ENCODE measurements at regions not wholly inside any gene's neighbourhood (a gene's known extent, or its start where the extent isn't known, plus 50 kb on each side); places are given as distances from the start of the nearest gene placed in this dataset.

DNA sequence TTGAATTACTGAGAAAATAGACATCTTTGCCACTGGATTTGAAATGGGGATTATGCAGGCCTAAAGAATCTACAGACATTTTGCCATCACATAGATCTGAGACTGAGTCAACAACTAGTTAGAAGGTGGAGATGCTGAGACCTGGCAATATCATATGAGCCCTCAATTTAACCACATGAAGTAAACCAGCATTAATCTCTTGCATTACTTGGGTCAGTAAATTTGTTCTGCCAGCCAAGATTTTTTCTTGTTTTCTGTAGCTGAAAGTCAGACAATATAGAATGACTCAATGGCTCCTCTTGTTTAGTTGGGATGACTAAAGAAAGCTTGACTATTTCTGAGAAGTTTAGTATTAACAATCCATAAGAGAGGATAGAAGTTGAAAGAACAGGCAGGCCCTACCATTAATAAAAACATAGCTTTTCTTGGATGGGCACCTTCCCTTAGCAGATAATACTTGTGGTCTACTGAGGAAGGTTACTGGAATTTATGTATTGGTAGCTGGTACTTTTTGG, 396.7 kb upstream of the SORCS1 start:
- no peak overlapping the region for H4K5ac ChIP-seq (ENCODE audit: insufficient read length, low read depth, low read length)
- no peaks in the 10 kb centered on the region for H3K9me3 ChIP-seq (ENCODE audit: control insufficient read depth, low read depth, low read length)
- no peak overlapping the region for H3K27ac ChIP-seq (ENCODE audit: insufficient read length, low read depth, low read length)
- TF ChIP-seq, protein P1, sequence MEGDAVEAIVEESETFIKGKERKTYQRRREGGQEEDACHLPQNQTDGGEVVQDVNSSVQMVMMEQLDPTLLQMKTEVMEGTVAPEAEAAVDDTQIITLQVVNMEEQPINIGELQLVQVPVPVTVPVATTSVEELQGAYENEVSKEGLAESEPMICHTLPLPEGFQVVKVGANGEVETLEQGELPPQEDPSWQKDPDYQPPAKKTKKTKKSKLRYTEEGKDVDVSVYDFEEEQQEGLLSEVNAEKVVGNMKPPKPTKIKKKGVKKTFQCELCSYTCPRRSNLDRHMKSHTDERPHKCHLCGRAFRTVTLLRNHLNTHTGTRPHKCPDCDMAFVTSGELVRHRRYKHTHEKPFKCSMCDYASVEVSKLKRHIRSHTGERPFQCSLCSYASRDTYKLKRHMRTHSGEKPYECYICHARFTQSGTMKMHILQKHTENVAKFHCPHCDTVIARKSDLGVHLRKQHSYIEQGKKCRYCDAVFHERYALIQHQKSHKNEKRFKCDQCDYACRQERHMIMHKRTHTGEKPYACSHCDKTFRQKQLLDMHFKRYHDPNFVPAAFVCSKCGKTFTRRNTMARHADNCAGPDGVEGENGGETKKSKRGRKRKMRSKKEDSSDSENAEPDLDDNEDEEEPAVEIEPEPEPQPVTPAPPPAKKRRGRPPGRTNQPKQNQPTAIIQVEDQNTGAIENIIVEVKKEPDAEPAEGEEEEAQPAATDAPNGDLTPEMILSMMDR (conservative IDR thresholded peaks at IDR 0.05) = no peak
- Mint-ChIP-seq H3K27ac (no peak overlapping the region), H3K4me3 (no peak overlapping the region), H3K9me3 (peaks cover 4% of the 10 kb centered on the region in 2 experiments; a peak in 3 of 5 replicates), H3K4me1 (no peaks in the 10 kb centered on the region), H3K36me3 (ENCODE audit: insufficient read depth in 1 of 3, low read depth in 3 of 3) (peaks cover 0 to 5% (median 0%) of the 10 kb centered on the region in 3 experiments; a peak in 1 of 7 replicates), H3K27me3 (ENCODE audit: low read depth) (no peaks in the 10 kb centered on the region)
- H3K79me1 ChIP-seq (ENCODE audit: insufficient read depth, low read depth, low read length, poor library complexity, severe bottlenecking) = no peaks in the 10 kb centered on the region
- H3K23me2 ChIP-seq (ENCODE audit: insufficient read length, low read depth, low read length, poor library complexity, severe bottlenecking) = no peaks in the 10 kb centered on the region
- H3K27me3 ChIP-seq (ENCODE audit: insufficient read depth, low read length) = no peaks in the 10 kb centered on the region
- no peak overlapping the region for H3K14ac ChIP-seq (ENCODE audit: insufficient read depth, low read length)
- no peak overlapping the region for H4K91ac ChIP-seq (ENCODE audit: insufficient read length, low read depth, low read length)
- H3K9ac ChIP-seq (ENCODE audit: extremely low read depth, insufficient read length, low read length) = no peak overlapping the region
- no peaks in the 10 kb centered on the region for H3K79me2 ChIP-seq (ENCODE audit: insufficient read depth, low read length)
- no peak overlapping the region for H3K4ac ChIP-seq (ENCODE audit: low read depth, low read length)
- no peak overlapping the region for H2BK12ac ChIP-seq (ENCODE audit: insufficient read length, low read depth, low read length)
- no peak overlapping the region for H3K56ac ChIP-seq (ENCODE audit: insufficient read length, low read depth, low read length)
- no peak for DNase-seq
- no peak overlapping the region for H3K4me2 ChIP-seq (ENCODE audit: insufficient read depth, insufficient read length, low read length)
- H4K20me1 ChIP-seq (ENCODE audit: control insufficient read depth, insufficient read depth, insufficient read length) = no peaks in the 10 kb centered on the region
- no peak overlapping the region for H2BK15ac ChIP-seq (ENCODE audit: low read depth, low read length)
- H2BK20ac ChIP-seq (ENCODE audit: low read depth, low read length, poor library complexity, severe bottlenecking) = no peak overlapping the region
- no peak overlapping the region for H3K23ac ChIP-seq (ENCODE audit: insufficient read length, low read depth, low read length)
- H3K4me1 ChIP-seq (ENCODE audit: insufficient read depth, low read length) = no peaks in the 10 kb centered on the region
- H3T11ph ChIP-seq (ENCODE audit: low read length) = no peak overlapping the region
- no peak overlapping the region for H2BK120ac ChIP-seq (ENCODE audit: low read depth, low read length, poor library complexity, severe bottlenecking)
- H3K18ac ChIP-seq (ENCODE audit: insufficient read length, low read depth, low read length) = no peak overlapping the region
- no peak overlapping the region for H4K8ac ChIP-seq (replicated peaks; ENCODE audit: insufficient read length, low read depth, low read length)
- no peak overlapping the region for H2AFZ ChIP-seq (ENCODE audit: low read length)
- H2AK5ac ChIP-seq (ENCODE audit: insufficient read length, low read length) = no peak overlapping the region
- no peak overlapping the region for H2BK5ac ChIP-seq (ENCODE audit: insufficient read length, low read length)

Measured in H9 (cell line).